Astrocyte of the spinal cord (primary cell): ENCODE measurements at regions not wholly inside any gene's neighbourhood (a gene's known extent, or its start where the extent isn't known, plus 50 kb on each side); places are given as distances from the start of the nearest gene placed in this dataset.

Experiments used
- DNase-seq: peaks from one replicate; pipeline ENCODE4 v3.0.0; 2011; ENCODE audit warnings: low read depth, low spot score
- H3K4me3 ChIP-seq: 2 replicates; pipeline ENCODE4 v1.5.1; 2011; ENCODE audit warnings: low read depth, mild to moderate bottlenecking, low read length, moderate library complexity
- CTCF ChIP-seq: IDR thresholded peaks from 2 replicates; pipeline ENCODE4 v1.5.1; 2012; ENCODE audit warnings: low read depth, mild to moderate bottlenecking, low read length, inconsistent platforms
- in situ Hi-C: cut with HindIII; loops from 2 replicates; pipeline ENCODE4 v1.10.0; 2017; ENCODE audit warnings: low sequenced_read_pairs

GRCh38 chr1:24257373-24257772, 61.8 kb upstream of the GRHL3 start:
- in situ Hi-C loops, result no loop called here
- H3K4me3 ChIP-seq, result no peak overlapping the region
- no peak for DNase-seq
- TF ChIP-seq CTCF, result no peak

- in situ Hi-C loops, result no loop called here
- no peak for TF ChIP-seq CTCF
- no peak overlapping the region for H3K4me3 ChIP-seq
- no peak for DNase-seq
These were observed 62.5 kb upstream of the GRHL3 start for GRCh38 chr1:24256687-24257086.

GRCh38 chr1:24255226-24255625, 63.9 kb upstream of the GRHL3 start:
- DNase-seq, result no peak
- in situ Hi-C loops, result no loop called here
- H3K4me3 ChIP-seq, result no peak overlapping the region
- no peak for TF ChIP-seq CTCF

- H3K4me3 ChIP-seq, result no peak overlapping the region
- no peak for TF ChIP-seq CTCF
- no peak for DNase-seq
- in situ Hi-C loops, result no loop called here
These were observed 64.4 kb upstream of the GRHL3 start for GRCh38 chr1:24254783-24255182.

- H3K4me3 ChIP-seq, result no peak overlapping the region
- in situ Hi-C loops, result no loop called here
- DNase-seq, result no peak
- no peak for TF ChIP-seq CTCF
These were observed 65.6 kb upstream of the GRHL3 start for GRCh38 chr1:24253571-24253970.

- no peak overlapping the region for H3K4me3 ChIP-seq
- in situ Hi-C loops, result no loop called here
- no peak for DNase-seq
- no peak for TF ChIP-seq CTCF
These were observed 65.2 kb upstream of the IFNLR1 start for GRCh38 chr1:24252185-24252780.

GRCh38 chr1:24251501-24251900, 64.4 kb upstream of the IFNLR1 start:
- no peak for DNase-seq
- H3K4me3 ChIP-seq, result no peak overlapping the region
- in situ Hi-C loops, result no loop called here
- no peak for TF ChIP-seq CTCF
